ENCODE measurements at regions not wholly inside any gene's neighbourhood (a gene's known extent, or its start where the extent isn't known, plus 50 kb on each side); places are given as distances from the start of the nearest gene placed in this dataset.
"Not testable (repeated sequence)": the region's sequence is repeated elsewhere in the genome, so short reads cannot be mapped to it uniquely, and the experiment has no call there.

DNA sequence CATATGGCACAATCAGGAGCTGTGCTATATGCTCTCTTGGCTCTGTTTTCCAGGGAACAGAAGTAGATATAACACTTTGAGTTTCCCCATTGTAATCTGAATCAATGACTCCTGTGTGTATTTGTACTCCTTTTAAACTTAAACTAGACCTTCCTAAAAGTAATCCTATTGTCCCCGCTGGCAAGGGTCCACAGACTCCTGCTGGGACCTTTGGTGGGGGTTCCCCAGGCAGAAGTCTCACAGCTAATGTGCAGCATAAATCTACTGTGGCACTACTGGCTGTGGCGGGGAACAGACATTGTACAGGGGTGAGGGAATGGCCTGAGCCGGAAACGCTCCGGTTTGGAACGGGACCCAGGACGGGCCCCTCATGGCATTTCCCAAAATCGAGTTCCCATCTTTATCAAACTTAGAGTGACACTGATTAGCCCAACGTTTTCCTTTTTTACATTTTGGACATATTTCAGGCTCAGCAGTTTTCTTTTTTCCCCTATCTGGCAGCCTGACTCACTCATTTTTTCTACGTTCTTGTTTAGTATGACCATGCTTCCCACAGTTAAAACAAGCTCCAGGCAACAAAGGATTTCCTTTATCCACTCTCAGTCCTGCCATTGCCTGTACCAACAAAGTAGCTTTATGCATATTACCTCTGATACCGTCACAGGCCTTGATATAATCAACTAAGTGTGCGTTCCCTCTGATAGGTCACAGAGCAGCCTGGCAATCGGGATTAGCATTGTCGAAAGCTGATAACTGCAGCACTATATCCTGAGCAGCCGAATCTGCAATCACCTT lies 59.5 kb upstream of the LPCAT1 start:
- H3K27me3 Mint-ChIP-seq (ENCODE audit: low read depth); H3K4me3 Mint-ChIP-seq; H3K27ac Mint-ChIP-seq; DNase-seq (ENCODE audit: low spot score); H3K9me3 Mint-ChIP-seq; H3K4me1 Mint-ChIP-seq (ENCODE audit: low read depth): not testable (repeated sequence)
- peaks cover 13% of the 10 kb centered on the region for H3K36me3 Mint-ChIP-seq (ENCODE audit: low read depth)

GRCh38 chr5:1579389-1579788 lies 55.6 kb upstream of the LPCAT1 start:
- H3K27ac Mint-ChIP-seq; H3K4me1 Mint-ChIP-seq (ENCODE audit: low read depth); H3K4me3 Mint-ChIP-seq; H3K27me3 Mint-ChIP-seq (ENCODE audit: low read depth); H3K9me3 Mint-ChIP-seq; DNase-seq (ENCODE audit: low spot score); H3K36me3 Mint-ChIP-seq (ENCODE audit: low read depth): not testable (repeated sequence)

- not testable (repeated sequence) for H3K27ac Mint-ChIP-seq; H3K4me3 Mint-ChIP-seq; H3K9me3 Mint-ChIP-seq; H3K4me1 Mint-ChIP-seq (ENCODE audit: low read depth); DNase-seq (ENCODE audit: low spot score); H3K27me3 Mint-ChIP-seq (ENCODE audit: low read depth)
- H3K36me3 Mint-ChIP-seq (ENCODE audit: low read depth) = peaks cover 12% of the 10 kb centered on the region
These were observed 53.1 kb upstream of the LPCAT1 start for GRCh38 chr5:1576851-1577250.

- H3K9me3 Mint-ChIP-seq, H3K27ac Mint-ChIP-seq: not testable (repeated sequence)
These were observed 52.4 kb upstream of the LPCAT1 start for GRCh38 chr5:1575991-1576714.

DNA sequence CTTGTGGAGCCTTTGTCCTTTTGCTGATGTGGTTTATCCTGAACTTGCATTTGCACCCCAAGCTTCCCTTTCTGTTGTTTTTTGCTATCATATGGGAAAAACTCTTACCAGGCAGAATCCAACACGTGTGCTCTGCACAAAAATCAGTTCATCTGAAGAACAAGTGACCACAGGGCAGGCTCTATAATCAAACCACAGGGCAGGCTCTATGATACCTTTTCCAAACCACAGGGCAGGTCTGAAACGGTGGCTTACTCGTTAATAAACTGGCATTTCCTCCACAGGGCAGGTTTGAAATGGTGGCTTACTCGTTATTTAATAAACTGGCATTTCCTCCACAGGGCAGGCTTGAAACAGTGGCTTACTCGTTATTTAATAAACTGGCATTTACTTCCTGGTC lies 51.7 kb upstream of the LPCAT1 start:
- not testable (repeated sequence) for H3K4me1 Mint-ChIP-seq (ENCODE audit: low read depth); H3K27me3 Mint-ChIP-seq (ENCODE audit: low read depth); H3K27ac Mint-ChIP-seq; DNase-seq (ENCODE audit: low spot score); H3K4me3 Mint-ChIP-seq; H3K9me3 Mint-ChIP-seq
- peaks cover 15% of the 10 kb centered on the region for H3K36me3 Mint-ChIP-seq (ENCODE audit: low read depth)

More at GRCh38 chr5:1575991-1576714, 52.4 kb upstream of the LPCAT1 start:
- peaks cover 12% of the 10 kb centered on the region for H3K36me3 Mint-ChIP-seq (ENCODE audit: low read depth)
- DNase-seq (ENCODE audit: low spot score); H3K4me1 Mint-ChIP-seq (ENCODE audit: low read depth); H3K4me3 Mint-ChIP-seq; H3K27me3 Mint-ChIP-seq (ENCODE audit: low read depth): not testable (repeated sequence)

DNA sequence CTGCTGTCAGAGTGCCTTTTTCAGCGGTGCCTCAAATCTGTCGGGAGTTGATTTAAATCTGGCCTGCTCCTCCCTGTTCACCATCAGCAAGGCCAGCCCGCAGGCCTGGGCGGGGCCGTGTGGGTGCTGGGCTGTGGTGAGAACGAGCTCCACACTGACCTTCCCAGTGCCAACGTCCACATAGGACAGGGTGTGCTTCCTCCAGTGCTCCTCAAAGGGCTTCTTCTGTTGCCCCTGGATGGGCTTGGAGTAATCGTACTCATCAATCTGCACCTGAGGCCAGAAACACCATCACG lies 50.2 kb upstream of the LPCAT1 start:
- H3K9me3 Mint-ChIP-seq; H3K4me3 Mint-ChIP-seq; H3K4me1 Mint-ChIP-seq (ENCODE audit: low read depth); DNase-seq (ENCODE audit: low spot score); H3K27me3 Mint-ChIP-seq (ENCODE audit: low read depth); H3K27ac Mint-ChIP-seq: not testable (repeated sequence)
- H3K36me3 Mint-ChIP-seq (ENCODE audit: low read depth) = peaks cover 16% of the 10 kb centered on the region

DNA sequence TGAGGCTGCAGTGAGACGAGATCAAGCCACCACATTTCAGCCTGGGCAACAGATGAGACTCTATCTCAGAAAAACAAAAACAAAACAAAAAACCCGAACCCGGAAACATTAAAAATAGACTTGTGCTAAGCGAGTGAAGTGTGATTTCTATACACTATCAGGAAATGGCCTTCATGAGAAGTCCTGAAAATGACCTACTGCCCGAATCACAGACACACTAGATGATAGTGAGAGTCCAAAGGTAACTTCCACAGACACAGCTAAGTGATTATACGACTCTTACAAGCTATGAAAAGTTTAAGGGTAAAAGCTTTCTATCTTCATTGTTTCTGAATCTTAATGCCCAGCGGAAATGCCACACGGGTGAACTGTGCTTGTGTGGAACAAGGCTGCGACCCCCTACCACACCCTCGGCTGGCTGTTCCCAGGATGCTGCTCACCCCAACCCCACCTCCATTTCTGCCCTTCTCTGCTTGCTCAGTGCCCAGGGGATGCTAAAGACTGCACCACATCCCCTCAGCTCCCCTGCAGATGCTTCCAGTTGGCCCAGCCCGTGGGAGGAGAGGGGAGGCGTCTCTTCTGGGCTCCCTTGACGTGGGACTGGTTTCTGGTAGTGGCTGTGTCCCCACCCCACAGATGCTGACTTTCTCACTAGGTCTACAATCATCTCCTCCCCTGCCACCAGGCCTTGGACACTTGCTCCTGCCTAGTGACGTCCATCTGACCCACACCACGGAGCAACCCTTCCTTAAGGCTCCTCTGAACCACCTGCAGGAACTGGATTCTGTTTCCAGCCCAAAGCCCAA lies 49.7 kb upstream of the LPCAT1 start:
- DNase-seq (ENCODE audit: low spot score); H3K9me3 Mint-ChIP-seq; H3K4me3 Mint-ChIP-seq; H3K4me1 Mint-ChIP-seq (ENCODE audit: low read depth); H3K27me3 Mint-ChIP-seq (ENCODE audit: low read depth); H3K27ac Mint-ChIP-seq: not testable (repeated sequence)
- peaks cover 12% of the 10 kb centered on the region for H3K36me3 Mint-ChIP-seq (ENCODE audit: low read depth)

Data from T-helper 2 cell treated with Interferon-gamma antibody and Interleukin-4, amounts not matched to agents 5 μg/mL and 100 μg/mL, for 36 hours (primary cell).